Lung (tissue), 11 donors: ENCODE measurements at regions not wholly inside any gene's neighbourhood (a gene's known extent, or its start where the extent isn't known, plus 50 kb on each side); places are given as distances from the start of the nearest gene placed in this dataset.

ENCODE experiments used
- ATAC-seq: fragments of 200-7000 bp; cut with Tn5 transposase; one replicate; pipeline ENCODE4 v1.9.1; 2020; ENCODE audit warnings: moderate number of reproducible peaks; ENCODE audit not compliant: insufficient read depth, low FRiP score
- DNase-seq, 3 donors: peaks; one replicate each; pipeline ENCODE4 v3.0.0-alpha.2; 2013 to 2017
- H3K27ac ChIP-seq, 2 donors: one replicate each; pipeline ENCODE4 v1.5.1; 2013; ENCODE audit warnings: mild to moderate bottlenecking in 2 of 2, moderate library complexity in 2 of 2, control low read depth in 1 of 2, inconsistent platforms in 1 of 2, low read depth in 1 of 2, low read length in 1 of 2
- H3K27me3 ChIP-seq, 3 donors: one replicate each; pipeline ENCODE4 v1.5.1; 2013; ENCODE audit warnings: low read length in 2 of 3; ENCODE audit not compliant: control insufficient read depth in 3 of 3, insufficient read depth in 3 of 3
- H3K36me3 ChIP-seq, 4 donors: one replicate each; pipeline ENCODE4 v1.5.1; 2013; ENCODE audit warnings: low read length in 4 of 4, mild to moderate bottlenecking in 1 of 4, moderate library complexity in 1 of 4; ENCODE audit not compliant: control insufficient read depth in 4 of 4, insufficient read depth in 4 of 4
- H3K4me1 ChIP-seq, 5 donors: one replicate each; pipeline ENCODE4 v1.5.1; 2013; ENCODE audit warnings: low read length in 5 of 5, mild to moderate bottlenecking in 2 of 5, moderate library complexity in 1 of 5; ENCODE audit not compliant: control insufficient read depth in 5 of 5, insufficient read depth in 5 of 5
- H3K4me3 ChIP-seq: one replicate; pipeline ENCODE4 v1.5.1; 2013; ENCODE audit warnings: mild to moderate bottlenecking, control low read depth, moderate library complexity
- H3K9ac ChIP-seq, 2 donors: one replicate each; pipeline ENCODE4 v1.5.1; 2013; ENCODE audit warnings: low read length in 2 of 2, control low read depth in 1 of 2; ENCODE audit not compliant: insufficient read depth in 1 of 2
- H3K9me3 ChIP-seq, 4 donors: one replicate each; pipeline ENCODE4 v1.5.1; 2013; ENCODE audit warnings: low read length in 3 of 4, mild to moderate bottlenecking in 1 of 4, moderate library complexity in 1 of 4; ENCODE audit not compliant: control insufficient read depth in 4 of 4, insufficient read depth in 3 of 4
- CTCF ChIP-seq: IDR thresholded peaks from 2 replicates; pipeline ENCODE4 v1.5.1; 2012; ENCODE audit warnings: mild to moderate bottlenecking; ENCODE audit errors: control extremely low read depth, extremely low read depth
- WGBS, 2 donors: extraction: QIAGEN DNeasy Blood & Tissue Kit; methylation state at CpG; one replicate each; pipeline ENCODE4 v1.1.7; 2013; 5-methylcytosine and 5-hydroxymethylcytosine counted together
- donor health status: control.
- donor health status: control.
- donor health status: Bipolar disorder and iron deficiency.
- donor health status: healthy.
- donor health status: DM: yes; HTN: yes; CAD: no.

- DNase-seq (peak in 2 of 3 donors; percentile 17 to 53), ATAC-seq (peak; percentile 33)
- Histone ChIP-seq H3K4me3 (no peak overlapping the region), H3K4me1 (peaks cover 0 to 5% (median 2%) of the 10 kb centered on the region in 5 donors), H3K27me3 (no peaks in the 10 kb centered on the region), H3K36me3 (no peaks in the 10 kb centered on the region), H3K9me3 (no peaks in the 10 kb centered on the region), H3K9ac (no peak overlapping the region), H3K27ac (no peak overlapping the region)
- no peak for TF ChIP-seq CTCF
- 74 to 90% methylated on average over 5 of the region's 5 CpGs for WGBS, 2 donors
These were observed 185.7 kb upstream of the HS3ST1 start for GRCh38 chr4:11614426-11614825.

DNA sequence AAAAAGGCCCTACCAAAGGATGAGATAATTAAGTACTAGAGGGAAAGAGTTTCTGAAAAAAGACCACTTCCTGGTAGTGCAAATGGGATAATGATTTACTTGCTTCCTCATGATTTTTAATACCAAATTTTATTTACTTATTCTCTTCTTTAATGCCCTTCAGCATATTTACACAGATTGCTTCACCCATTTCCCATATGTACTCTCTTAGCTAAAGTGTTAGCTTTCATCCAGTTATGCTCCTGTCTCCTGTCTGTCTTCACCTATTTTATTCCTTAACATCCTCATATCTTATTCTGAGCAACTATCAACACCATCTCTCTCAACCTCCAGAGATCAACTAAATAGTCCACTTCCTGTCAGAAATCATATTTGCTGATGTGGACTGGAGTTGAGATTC is 183.2 kb upstream of the HS3ST1 start:
- H3K9me3 ChIP-seq: no peaks in the 10 kb centered on the region
- no peak for DNase-seq
- no peaks in the 10 kb centered on the region for H3K27me3 ChIP-seq
- ATAC-seq: no peak
- no peak overlapping the region for H3K4me3 ChIP-seq
- no peak overlapping the region for H3K9ac ChIP-seq
- no peak overlapping the region for H3K27ac ChIP-seq
- peaks cover 0 to 5% (median 0%) of the 10 kb centered on the region in 5 donors for H3K4me1 ChIP-seq
- TF ChIP-seq CTCF: no peak
- H3K36me3 ChIP-seq: no peaks in the 10 kb centered on the region

- Histone ChIP-seq H3K9ac (no peak overlapping the region), H3K27ac (no peak overlapping the region), H3K36me3 (no peaks in the 10 kb centered on the region), H3K4me3 (no peak overlapping the region), H3K27me3 (no peaks in the 10 kb centered on the region), H3K9me3 (no peaks in the 10 kb centered on the region), H3K4me1 (peaks cover 0 to 5% (median 0%) of the 10 kb centered on the region in 5 donors)
- 93 to 96% methylated on average over 2 of the region's 2 CpGs for WGBS, 2 donors
- no peak for ATAC-seq
- no peak for DNase-seq
- TF ChIP-seq CTCF: no peak
These were observed 181.1 kb upstream of the HS3ST1 start for GRCh38 chr4:11609751-11610150.

DNA sequence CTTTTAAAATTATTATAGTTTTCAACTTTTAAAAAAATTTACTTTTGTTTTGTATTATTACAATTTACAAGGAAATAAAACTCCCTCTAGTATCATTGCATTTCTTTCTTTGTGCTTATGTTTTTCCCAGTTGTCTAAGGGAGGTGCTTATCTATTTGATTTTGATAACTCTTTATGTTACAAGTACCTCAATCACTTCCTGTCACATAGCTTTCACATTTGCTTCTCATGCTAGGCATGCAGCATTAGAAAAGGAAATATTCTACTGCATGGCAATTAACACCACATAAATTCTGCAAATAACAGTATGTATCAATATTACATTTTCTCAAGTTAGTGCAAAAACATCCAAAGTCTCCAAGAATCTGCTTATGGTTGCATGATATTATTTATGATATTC is 180.3 kb upstream of the HS3ST1 start:
- no peaks in the 10 kb centered on the region for H3K36me3 ChIP-seq
- ATAC-seq: no peak
- H3K4me1 ChIP-seq: peaks cover 0 to 3% (median 0%) of the 10 kb centered on the region in 5 donors
- DNase-seq: no peak
- no peak for TF ChIP-seq CTCF
- no peak overlapping the region for H3K27ac ChIP-seq
- H3K9ac ChIP-seq: no peak overlapping the region
- H3K27me3 ChIP-seq: no peaks in the 10 kb centered on the region
- H3K9me3 ChIP-seq: no peaks in the 10 kb centered on the region
- no peak overlapping the region for H3K4me3 ChIP-seq
